HepG2 (cell line): ENCODE measurements at regions not wholly inside any gene's neighbourhood (a gene's known extent, or its start where the extent isn't known, plus 50 kb on each side); places are given as distances from the start of the nearest gene placed in this dataset.

Source experiments
- CBX1 ChIP-seq: IDR thresholded peaks from one replicate; pipeline ENCODE4 v1.6.1; 2016; ENCODE audit warnings: antibody characterized with exemption, low read depth
- EZH2 ChIP-seq: conservative IDR thresholded peaks from 2 replicates; pipeline ENCODE4 v1.6.1; 2012; ENCODE audit warnings: mild to moderate bottlenecking, low read depth, low read length, moderate library complexity
- MAX ChIP-seq: IDR thresholded peaks from 2 replicates; pipeline ENCODE4 v1.6.1; 2012; ENCODE audit warnings: inconsistent platforms
- MXI1 ChIP-seq: IDR thresholded peaks from 3 replicates; pipeline ENCODE4 v1.6.1; 2012; ENCODE audit warnings: low read depth, low read length, inconsistent platforms, borderline replicate concordance
- SRSF9 ChIP-seq: fragments of 200-400 bp; formaldehyde crosslinking; IDR thresholded peaks from 2 replicates; pipeline ENCODE4 v1.6.1; 2018; ENCODE audit warnings: borderline replicate concordance, mild to moderate bottlenecking, low read depth, low read length; ENCODE audit not compliant: insufficient read depth, poor library complexity, severe bottlenecking
- ZNF446 ChIP-seq: sonication (generic); formaldehyde crosslinking; IDR thresholded peaks from 2 replicates; pipeline ENCODE4 v1.5.0; 2020; ENCODE audit warnings: mild to moderate bottlenecking, missing genetic modification reagents
- TF ChIP-seq, protein P1 (sequence below): sonication (generic); formaldehyde crosslinking; IDR thresholded peaks from 2 replicates; pipeline ENCODE4 v1.5.0; 2020; ENCODE audit warnings: missing genetic modification reagents
- TF ChIP-seq, protein P2 (sequence below): IDR thresholded peaks from 2 replicates; pipeline ENCODE4 v1.6.1; 2016; ENCODE audit warnings: low read depth, control low read depth

DNA sequence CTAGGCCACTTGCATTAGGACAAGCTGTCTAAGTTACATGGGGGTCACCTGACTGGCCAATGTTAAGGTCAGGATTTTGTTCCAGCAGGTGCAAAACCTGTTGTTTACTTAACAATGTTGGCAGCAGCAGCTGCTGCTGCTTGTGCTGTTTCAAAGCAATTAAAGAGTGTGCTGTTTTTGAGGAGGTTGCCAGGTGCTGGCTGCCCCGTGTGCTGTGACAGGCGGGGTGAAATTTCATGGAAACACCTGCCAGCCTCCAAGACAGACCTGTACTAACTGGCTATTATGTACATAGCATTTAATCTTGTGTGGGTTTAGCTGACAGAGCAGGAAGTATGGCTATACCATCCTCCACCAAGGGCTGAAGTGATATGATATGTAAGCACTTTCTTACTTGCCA lies 224.9 kb downstream of the ASXL3 start:
- TF ChIP-seq MAX = no peak
- no peak for TF ChIP-seq ZNF446 (CRISPR knock-in tag)
- TF ChIP-seq, protein P1, sequence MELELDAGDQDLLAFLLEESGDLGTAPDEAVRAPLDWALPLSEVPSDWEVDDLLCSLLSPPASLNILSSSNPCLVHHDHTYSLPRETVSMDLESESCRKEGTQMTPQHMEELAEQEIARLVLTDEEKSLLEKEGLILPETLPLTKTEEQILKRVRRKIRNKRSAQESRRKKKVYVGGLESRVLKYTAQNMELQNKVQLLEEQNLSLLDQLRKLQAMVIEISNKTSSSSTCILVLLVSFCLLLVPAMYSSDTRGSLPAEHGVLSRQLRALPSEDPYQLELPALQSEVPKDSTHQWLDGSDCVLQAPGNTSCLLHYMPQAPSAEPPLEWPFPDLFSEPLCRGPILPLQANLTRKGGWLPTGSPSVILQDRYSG (CRISPR knock-in tag) = no peak
- TF ChIP-seq CBX1 = no peak
- no peak for TF ChIP-seq EZH2
- no peak for TF ChIP-seq SRSF9
- TF ChIP-seq, protein P2, sequence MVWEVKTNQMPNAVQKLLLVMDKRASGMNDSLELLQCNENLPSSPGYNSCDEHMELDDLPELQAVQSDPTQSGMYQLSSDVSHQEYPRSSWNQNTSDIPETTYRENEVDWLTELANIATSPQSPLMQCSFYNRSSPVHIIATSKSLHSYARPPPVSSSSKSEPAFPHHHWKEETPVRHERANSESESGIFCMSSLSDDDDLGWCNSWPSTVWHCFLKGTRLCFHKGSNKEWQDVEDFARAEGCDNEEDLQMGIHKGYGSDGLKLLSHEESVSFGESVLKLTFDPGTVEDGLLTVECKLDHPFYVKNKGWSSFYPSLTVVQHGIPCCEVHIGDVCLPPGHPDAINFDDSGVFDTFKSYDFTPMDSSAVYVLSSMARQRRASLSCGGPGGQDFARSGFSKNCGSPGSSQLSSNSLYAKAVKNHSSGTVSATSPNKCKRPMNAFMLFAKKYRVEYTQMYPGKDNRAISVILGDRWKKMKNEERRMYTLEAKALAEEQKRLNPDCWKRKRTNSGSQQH = no peak
- TF ChIP-seq MXI1 = no peak
